Tongue (tissue), 1 donor: ENCODE measurements at regions not wholly inside any gene's neighbourhood (a gene's known extent, or its start where the extent isn't known, plus 50 kb on each side); places are given as distances from the start of the nearest gene placed in this dataset.

Experiments used
- DNase-seq: peaks from one replicate; pipeline ENCODE4 v3.0.0-alpha.2; 2015

DNA sequence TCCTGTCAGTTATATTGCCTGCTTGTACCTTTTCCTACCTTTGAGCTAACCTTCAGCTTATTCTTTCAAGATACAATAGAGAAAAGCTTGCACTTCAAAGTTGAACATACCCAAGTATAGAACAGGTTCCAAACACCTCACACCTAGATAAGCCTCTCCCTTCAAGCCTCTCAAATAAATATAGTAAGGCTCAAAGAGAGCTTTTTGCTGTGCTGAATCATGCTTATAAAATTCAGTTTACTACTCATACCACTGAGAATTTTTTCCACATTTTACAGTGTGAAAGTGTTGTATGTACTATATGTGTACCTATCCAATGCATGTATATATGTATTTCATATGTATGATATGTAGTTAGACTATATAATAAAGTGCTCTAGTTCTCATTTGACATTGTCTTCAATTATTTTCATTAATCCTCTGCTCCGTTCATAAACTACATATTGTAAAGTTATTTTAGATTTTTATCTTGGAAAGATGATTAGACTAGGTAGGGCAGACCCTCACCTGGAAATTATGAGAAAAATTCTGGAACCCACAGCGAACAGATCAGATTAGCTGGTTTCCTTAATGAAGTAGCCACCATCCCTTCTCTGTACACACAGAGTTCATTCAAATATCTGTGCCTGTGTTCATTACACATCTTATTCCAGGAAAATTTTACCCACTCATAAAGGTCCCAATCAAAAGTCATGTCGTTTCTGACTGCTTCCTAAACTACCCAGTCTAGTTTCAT lies 149.2 kb upstream of the RGMB start:
- DNase-seq: no peak

DNA sequence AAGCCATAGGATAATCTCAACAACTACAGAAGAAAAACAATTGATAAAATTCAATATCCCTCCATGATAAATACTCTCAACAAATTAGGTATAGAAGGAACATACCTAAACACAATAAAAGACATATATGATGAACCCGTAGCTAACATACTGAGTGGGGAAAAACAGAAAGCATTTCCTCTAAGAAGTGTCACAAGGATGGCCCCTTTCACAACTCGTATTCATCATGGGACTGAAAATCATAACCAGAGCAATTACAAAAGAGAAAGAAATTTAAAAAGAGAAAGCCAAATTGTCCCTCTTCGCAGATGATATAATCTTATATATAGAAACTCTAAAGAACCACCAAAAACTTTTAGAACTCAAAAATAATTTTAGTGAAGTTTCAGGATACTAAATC lies 146.3 kb upstream of the RGMB start:
- DNase-seq: no peak

DNA sequence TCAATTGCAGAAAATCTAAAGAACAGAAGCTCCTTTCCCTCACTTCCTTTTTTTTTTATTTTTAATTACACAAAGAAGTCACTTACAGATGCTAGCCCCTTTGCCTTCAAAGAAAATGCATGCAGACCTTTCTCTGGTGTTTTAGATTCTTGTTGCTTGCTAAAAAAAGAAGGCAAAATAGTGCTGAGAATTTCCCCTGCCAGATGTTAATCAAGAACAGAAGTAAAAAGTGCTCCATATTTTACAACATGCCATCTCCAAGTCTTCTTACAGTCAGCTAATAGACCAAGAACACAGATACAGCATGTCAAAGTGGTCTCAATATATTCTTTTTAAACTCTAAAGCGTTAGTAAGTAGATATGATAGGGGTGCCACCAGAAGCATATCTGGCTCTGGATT lies 142.8 kb upstream of the RGMB start:
- DNase-seq: no peak

DNA sequence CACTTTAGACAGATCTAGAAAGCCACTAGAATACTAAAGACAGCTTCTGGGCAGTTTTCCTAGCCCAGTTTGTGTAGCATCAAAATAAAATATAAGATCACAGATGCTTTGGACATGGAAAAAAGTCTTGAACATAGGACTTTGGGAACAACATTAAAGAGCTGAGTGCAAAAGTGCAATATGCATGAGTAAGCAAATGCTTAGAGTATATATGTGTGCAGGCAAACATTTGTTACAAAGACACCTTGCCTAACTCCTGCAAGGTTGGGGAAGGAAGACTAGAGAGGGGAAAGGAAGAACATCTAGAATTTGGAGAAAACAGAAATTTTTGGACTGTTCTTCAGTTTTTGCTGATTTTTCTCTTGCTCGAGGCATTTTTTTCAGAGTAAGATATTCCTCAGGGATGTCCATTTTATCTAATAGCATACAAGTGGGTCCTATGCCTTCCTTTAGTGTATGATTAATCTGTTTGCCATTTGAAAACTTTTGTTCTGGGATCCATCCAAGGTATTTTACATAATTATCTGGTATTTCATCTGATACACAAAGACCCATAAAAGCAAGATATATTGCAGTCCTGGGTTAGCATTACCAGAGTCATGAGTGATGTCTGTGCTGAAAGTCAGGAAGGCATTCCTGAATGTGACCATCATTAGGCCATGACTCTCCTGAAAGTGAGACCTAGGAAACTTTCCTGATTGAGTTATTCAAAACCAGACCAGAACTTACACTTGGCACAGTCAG lies 142.0 kb upstream of the RGMB start:
- no peak for DNase-seq

DNA sequence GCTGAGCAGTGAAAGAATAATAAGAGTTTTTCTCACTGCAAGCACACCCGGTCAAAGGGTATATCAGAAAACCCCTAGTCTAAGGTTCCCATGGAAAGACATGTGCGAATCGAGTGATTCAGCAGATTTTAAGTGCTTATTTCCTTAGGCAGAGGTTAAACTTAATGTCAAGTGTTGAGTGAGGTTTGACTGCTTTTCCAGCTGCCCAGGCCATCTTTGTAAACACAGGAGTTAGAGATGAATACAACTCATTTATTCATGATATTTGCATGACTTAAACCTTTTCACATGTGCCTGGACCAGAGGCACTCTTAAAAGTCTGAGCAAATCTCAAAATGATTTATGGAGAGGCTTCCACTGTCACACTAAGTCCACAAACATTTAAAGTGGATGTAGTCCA lies 137.8 kb upstream of the RGMB start:
- no peak for DNase-seq

DNA sequence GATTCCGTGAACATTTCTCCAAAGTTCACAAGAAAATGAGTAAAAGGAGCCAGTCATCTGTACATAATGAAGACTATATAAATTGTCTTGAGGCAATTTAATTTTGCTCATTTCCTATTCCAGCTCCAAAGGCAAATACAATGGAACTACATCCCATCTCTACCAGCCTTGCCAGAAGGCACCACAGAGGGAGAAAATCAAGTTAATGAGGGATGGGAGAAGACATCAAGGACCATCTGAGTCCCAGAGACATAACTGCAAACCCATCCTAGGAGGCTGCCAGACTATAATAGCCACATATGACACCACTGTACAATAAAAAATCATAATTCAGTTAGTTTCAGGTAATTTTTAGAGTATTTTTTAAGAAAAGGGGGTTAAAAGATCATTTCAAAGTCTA lies 136.3 kb upstream of the RGMB start:
- DNase-seq: no peak

DNA sequence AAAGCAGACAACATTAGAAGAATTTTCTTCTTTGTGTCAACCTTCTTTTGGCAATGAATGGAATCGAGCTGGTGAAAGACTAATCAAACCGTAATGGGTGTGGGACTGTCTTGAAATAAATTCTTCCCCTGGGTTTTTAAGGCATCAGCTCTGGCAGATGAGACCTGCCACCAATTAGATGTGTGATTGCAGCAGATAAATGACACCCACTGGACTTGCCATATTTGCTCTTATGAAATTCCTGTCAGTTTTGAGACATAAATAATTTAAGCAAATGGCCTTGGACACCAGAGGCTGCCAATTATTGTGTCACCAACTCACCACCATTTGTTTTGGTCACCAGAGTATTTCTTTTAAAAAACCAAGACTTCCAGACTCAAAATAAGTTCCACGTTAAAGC lies 135.9 kb upstream of the RGMB start:
- no peak for DNase-seq

DNA sequence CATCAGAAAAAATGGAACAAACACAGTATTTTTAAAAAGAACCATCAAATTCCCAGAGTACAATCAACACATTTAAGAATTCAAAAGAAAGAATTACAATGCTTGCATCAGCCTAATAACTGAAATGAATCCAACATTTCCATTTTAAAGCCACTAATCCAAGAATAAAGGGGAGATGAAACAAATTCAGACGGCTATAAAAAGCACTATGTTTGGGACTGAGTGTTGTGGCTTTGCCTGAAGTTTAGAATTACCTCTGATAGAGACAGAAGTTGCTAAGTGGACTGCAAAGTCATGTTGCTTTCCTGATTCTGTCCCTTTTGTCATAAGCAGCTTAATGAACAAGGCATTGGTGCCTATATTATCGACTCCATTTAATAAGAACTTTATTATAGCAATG lies 135.4 kb upstream of the RGMB start:
- DNase-seq: no peak

DNA sequence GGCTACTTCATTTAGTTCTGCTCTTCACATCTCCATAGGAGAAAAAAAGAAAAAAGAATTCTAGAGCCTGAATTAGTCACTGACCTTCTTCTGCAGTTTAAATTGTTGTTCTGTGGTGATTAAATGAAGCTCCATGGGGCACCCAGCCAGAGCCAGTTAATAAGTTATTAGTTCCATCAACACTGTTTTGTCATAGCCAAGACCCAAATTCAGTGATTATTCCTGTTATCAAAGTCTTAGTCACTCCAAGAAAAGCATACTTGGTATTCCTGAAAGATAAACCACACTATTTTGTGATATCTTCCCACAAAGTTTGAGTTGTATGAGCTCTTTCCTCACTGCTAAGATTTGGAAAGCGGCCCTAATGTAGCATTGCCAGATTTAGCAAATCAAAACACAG lies 134.8 kb upstream of the RGMB start:
- DNase-seq: no peak

DNA sequence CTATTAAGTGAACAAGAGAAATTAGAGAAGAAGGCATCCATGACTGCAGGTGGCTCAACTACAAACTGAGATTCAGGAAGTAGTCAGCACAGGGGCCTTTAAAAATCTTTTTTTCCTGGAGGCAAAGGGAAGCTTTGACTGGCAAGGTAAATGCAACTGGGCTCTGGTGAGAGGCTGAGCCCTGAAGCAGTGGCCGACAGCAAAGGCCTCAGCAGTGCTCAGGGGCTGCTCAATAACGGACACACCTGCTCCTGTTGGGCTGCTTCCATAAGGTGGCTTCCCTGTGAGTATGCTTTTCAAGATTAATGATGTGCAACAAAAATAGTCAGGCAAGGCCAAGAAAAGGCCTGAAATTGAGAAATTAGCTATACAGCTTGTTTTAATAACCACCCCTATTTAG lies 134.2 kb upstream of the RGMB start:
- DNase-seq: no peak

DNA sequence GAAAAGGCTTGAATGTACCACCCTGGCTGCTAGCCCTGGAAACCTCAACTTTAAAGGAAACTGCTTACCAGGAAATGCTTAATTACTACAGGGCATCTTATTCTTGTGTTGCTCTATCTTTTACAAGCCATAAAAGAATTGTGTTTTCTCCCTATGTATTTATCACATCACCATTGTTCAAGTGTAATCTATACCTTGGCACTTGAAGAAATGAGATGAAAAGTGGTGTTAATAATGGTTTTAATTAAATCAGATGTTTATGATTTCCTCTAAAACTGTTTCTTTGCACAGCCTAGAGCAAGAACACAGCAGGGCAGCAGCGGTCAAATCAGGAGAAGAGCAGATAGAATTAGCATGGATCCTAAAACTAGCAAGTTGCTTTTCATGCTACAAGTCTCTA lies 131.8 kb upstream of the RGMB start:
- DNase-seq: no peak

DNA sequence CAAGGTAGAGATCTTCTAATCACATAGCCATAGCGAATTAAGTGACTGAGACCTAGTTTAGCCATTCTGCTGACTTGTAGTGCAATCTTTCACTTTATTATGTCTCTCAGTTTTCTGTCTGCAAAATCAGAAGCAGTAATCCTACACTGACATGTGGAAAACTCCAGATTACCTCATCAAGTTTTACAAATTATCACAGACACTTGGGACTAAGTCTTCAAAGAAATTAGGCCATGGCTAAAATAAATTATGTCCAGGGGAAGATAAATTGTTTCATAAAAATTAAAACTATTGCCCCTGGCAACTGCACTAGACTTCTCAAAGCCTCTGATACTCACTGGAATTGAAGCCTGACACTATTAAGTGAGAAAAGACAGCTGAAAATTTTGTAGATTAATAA lies 129.9 kb upstream of the RGMB start:
- no peak for DNase-seq

DNA sequence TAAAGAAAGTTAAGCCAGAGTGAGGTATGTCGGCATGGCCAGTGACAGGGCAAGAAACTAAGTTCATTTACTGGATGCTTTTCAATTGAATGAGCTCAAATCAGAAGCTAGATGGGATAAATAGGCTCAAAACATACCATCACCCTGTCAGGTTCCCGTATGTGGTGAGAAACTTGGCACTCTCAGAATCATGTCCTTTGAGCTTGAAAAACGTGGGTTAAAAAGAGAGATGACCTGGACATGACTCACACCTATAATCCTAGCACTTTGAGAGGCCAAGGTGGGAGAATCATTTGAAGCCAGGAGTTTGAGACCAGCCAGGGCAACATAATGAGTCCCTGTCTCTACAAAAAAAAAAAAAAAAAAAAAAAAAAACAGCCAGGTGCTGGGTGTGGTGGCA lies 121.7 kb upstream of the RGMB start:
- DNase-seq: no peak

DNA sequence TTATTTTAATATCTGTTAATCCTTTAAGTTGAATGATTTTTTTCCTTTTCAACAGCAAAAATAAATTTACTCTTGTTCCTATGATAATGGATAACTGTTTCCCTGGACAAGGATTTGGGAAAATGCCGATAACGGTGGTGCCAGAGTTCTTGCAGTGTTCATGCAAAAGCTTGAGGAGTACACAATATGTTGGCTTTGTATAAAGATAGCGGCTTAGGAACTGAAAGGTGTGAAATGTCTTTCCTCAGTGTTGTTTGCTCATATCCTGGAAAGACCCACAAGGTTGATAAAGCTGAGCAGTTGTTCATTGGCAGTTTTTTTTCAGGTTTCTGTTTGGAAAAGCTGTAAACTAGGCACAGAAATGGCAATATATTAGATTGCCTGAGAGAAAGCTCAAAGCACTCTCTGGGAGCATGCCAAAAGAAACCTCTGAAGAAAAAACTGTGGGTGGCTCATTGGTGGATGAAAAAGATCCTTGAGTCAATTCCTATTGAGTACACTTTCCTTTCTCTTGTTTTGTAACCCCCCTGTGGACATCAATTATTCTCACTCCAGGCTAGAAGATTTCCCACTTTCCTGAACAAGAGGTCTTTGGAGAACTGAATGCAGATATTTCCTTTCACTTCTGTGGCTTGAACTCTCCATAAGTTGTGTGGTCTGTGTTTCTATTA lies 117.2 kb upstream of the RGMB start:
- no peak for DNase-seq

DNA sequence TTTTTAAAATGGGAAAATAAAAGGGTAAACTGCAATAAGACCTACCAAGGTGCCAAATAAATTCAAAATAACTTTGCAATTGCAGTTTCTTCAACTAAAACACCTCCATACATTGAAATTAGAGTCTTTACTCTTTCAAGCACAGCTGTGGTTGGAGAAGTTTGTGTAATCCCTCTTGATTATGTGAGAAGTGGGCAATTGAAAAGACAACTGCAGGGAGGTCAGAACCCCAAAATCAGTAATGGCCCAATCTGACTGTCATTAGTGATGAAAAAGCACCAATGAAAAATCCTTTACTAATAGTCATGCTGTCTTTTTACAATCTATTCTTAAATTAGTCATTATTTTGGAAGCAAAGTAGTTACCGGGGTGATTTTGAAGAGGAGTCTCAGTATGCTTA lies 116.7 kb upstream of the RGMB start:
- DNase-seq: no peak

DNA sequence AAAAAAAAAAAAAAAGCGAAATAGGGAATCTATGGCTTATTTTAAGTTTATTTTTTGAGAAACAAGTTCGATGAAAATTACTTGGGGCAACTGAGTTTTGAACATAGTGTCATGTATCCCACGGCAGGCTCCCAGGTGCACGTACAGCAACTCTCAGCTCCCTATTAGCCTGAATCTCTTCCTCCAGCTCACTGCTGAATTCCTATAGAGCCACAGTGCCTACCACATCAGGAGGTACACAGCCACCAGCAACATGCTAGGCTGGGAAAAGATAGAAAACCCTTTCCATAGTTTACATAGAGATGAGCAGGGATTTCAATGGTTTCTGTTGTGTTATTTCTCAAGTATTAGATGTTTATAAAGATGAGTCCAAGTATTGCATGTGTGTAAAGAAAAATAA lies 115.9 kb upstream of the RGMB start:
- DNase-seq: no peak

DNA sequence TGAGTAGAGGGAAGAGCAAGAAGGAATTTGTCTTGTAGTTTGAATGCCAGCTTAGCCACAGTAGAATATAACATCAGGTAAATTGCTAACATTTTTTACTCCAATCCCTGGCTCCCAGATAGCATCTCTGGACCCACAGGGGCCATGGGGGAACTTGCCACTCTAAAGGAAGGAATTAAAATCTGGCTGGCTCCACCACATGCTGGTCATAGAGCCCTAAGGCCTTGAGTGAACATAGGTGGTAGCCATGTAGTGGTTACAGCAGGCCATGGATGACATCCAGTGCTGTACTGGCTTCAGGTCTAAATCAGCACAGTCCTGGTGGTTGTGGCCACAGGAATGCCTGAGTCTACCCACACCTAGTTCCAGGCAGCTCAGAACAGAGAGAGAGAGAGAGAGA lies 109.9 kb upstream of the RGMB start:
- no peak for DNase-seq

DNA sequence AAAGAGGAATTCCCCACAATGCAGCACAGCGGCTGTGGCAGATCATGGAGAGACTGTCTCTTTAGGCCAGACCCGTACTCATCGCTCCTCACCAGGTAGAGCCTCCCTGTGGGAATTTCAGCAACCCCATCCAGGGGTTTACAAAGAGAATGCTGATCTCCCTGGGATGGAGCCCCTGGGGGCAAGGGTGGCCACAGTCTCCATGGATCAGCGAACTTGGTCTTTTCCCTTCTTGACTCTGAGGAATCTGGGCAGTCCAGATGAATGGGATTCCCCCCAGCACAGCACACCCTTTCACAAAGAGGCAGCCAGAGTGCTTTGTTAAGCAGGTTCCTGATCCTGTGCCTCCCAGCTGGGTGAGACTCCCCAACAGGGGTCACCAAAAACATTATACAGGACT lies 108.7 kb upstream of the RGMB start:
- no peak for DNase-seq

DNA sequence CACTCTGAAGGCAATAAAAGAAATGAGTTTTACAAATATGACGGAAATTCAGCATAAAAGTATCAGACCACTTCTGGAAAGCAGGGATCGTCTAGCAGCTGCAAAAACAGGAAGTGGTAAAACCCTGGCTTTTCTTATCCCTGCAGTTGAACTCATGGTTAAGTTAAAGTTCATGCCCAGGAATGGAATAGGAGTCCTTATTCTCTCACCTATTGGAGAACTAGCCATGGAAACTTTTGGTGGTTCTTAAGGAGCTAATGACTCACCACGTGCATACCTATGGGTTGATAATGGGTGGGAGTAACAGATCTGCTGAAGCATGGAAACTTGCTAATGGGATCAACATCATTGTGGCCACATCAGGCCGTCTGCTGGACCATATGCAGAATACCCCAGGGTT lies 93.5 kb upstream of the RGMB start:
- no peak for DNase-seq

DNA sequence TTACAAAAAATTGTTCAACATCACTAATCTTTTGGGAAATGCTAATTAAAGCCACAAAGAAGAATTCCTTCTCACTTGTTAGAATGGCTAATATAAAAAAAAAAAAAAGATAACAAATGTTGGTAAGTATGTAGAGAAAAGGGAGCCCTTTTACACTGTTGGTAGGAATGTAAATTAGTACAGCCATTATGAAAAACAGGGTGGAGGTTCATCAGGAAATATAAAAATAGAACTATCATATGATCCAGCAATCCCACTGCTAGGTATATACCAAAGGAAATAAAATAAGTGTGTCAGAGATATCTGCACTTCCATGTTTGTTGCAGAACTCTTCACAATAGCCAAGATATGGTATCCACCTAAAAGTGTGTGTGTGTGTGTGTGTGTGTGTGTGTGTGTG lies 83.5 kb upstream of the RGMB start:
- DNase-seq: no peak

DNA sequence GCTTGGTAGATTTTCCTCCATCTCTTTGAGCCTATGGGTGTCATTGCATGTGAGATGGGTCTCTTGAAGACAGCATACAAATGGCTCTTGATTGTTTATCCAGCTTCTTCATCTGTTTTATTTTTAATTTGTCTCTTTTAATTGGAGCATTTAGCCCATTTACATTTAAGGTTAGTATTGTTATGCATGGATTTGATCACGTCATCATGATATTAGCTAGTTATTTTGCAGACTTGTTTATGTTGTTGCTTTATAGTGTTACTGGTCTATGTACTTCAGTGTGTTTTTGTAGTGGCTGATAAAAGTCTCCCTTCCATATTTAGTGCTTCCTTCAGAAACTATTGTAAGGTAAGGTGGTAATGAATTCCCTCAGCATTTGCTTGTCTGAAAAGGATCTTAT lies 78.6 kb upstream of the RGMB start:
- DNase-seq: no peak

DNA sequence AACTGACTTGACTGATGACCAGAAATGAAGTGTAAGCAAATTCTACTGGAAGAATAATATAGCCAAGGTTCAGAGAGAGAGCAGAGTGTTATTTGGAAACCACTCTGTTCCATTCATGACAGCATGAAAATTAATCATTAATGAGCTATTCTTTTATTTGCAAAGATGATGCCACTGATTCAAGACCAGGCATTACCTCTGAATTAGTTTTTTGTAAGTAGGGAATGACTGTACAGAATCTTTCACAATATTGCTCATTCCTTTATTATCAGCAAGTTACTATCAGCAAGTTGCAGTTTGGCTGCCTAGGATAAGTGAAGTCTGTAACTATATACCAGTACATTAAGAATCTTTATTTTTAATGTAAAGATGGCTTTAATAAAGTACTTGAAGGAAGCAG lies 75.1 kb upstream of the RGMB start:
- no peak for DNase-seq

DNA sequence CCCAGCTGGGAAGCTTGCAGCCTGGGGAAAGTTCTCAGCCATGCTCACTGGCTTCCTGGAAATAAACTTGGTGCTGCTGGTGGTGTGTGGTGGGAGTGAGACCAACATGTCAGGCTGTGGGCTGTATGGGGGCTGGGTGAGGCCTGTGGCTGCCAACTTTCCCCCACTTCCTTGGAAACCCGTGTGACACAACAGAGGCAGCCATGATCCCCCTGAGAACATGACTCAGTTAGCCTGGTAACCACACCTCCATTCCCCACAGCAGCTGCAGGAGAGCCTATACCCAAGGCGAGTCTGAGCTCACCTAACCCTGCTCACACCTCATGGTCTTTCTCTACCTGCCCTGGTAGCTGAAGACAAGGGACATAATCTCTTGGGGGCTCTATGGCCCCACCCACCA lies 72.7 kb upstream of the RGMB start:
- no peak for DNase-seq

DNA sequence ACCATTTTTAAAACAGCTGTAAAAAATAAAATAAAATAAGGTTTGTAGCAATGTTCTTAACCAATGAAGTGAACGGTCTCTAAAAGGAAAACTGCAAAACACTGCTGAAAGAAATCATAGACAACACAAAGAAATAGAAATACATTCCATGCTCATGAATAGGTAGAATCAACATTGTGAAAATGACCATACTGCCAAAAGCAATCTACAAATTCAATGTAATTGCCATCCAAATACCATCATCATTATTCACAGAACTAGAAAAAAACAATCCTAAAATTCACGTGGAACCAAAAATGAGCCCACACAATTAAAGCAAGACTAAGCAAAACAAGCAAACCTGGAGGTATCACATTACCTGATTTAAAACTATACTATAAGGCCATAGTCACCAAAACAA lies 67.6 kb upstream of the RGMB start:
- no peak for DNase-seq
